Epithelial cell of esophagus (primary cell): ENCODE measurements at regions not wholly inside any gene's neighbourhood (a gene's known extent, or its start where the extent isn't known, plus 50 kb on each side); places are given as distances from the start of the nearest gene placed in this dataset.

Experiments used
- DNase-seq: peaks from one replicate; pipeline ENCODE4 v3.0.0; 2010; ENCODE audit warnings: low read depth
- H3K4me3 ChIP-seq: 2 replicates; pipeline ENCODE4 v1.5.1; 2011; ENCODE audit warnings: mild to moderate bottlenecking, low read length, control low read depth
- CTCF ChIP-seq: IDR thresholded peaks from 2 replicates; pipeline ENCODE4 v1.5.1; 2011; ENCODE audit warnings: low read depth, mild to moderate bottlenecking, low read length, control low read depth, inconsistent platforms; ENCODE audit not compliant: insufficient read depth; ENCODE audit errors: missing control alignments

DNA sequence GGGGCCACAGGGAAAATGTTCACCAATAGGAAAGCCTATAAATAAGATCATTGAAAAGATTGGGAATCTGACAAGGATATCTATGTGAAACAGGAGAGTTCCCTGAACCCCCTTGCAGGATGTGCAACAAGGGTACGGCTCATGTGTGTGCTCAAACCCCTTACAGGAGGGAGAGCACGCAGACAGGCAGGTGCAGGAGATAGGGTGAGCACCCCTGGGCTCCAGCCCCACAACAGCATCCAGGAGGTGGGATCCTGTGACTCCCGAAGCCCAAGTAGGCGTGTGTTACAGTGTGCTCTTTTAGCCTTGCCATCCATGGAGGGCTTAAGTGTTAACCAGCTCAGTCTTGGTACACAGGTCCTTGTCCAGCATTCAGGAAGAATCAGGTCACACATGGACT, 204.2 kb downstream of the BMP7 start:
- DNase-seq: no peak
- TF ChIP-seq CTCF: no peak
- H3K4me3 ChIP-seq: no peak overlapping the region

DNA sequence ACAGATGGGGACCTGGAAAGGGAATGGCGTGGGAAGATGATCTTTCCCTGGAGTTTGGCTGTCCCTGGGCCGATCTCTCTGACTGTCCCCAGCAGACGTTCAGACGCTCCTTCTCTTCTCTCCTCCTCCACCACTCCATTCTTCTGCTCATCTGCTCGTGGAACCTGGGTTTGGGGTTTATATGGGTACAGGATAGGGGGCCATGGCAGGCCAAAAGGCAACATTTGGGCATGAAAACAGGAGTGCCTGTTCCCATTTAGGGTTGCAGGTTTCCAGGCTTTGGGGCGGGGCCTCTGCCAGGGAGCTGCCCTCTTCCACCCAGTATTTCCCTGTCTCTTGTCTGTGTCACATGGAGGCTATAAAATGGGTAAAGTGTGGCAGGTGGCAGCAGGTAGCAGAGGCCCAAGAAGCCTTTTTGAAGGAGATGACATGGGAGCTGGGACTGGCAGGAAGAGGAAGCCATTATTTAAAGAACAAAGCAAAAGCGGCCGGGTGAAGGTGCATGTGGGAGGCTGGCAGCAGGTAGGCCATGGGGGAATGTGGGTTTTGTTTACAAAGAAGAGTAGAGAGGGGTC, 203.7 kb downstream of the BMP7 start:
- TF ChIP-seq CTCF: no peak
- DNase-seq: no peak
- H3K4me3 ChIP-seq: no peak overlapping the region

DNA sequence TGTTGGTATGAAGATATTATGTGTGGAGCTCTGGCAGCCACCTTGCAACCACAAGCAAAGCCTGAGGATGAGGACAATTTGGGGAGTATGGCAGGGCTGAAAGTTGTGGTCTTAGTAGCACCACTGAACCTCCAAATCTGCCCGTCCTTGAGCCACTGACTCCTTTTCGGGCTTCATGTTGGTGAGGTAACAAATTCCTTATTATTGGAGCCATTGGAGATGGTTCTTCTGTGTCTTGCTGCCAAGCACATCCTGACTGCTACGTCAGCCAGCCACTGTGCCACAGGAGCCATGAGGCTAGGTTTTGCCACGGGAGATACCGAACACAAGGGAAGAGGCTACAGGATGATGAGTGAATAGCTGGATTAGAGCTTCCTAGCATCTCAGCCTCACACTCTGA, 201.6 kb downstream of the BMP7 start:
- no peak for TF ChIP-seq CTCF
- DNase-seq: no peak
- no peak overlapping the region for H3K4me3 ChIP-seq

DNA sequence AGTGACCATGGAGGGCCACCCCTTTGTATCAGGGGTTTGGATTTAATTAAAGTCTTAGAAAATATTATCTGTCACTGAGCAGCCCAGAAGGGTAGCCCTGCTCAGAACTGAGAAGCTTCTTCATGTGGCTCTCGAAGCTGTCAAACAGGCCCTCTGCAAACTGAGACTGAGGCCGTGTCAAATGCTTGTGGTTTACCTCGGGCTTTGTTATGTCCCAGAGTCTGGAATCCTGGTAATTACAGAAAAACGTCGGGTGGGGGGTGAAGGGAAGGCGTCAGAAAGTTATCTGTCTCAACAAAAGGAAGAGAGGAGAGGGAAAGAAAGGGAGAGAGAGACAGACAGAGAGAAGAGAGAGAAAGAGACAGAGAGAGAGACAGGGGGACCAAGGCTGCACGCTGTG, 200.8 kb downstream of the BMP7 start:
- DNase-seq: no peak
- H3K4me3 ChIP-seq: no peak overlapping the region
- TF ChIP-seq CTCF: no peak

GRCh38 chr20:57066126-57066900, 200.1 kb downstream of the BMP7 start:
- no peak for TF ChIP-seq CTCF
- no peak for DNase-seq
- H3K4me3 ChIP-seq: no peak overlapping the region

- no peak for DNase-seq
- no peak for TF ChIP-seq CTCF
- H3K4me3 ChIP-seq: no peak overlapping the region
Measured at GRCh38 chr20:57069442-57069841, 197.0 kb downstream of the BMP7 start.

DNA sequence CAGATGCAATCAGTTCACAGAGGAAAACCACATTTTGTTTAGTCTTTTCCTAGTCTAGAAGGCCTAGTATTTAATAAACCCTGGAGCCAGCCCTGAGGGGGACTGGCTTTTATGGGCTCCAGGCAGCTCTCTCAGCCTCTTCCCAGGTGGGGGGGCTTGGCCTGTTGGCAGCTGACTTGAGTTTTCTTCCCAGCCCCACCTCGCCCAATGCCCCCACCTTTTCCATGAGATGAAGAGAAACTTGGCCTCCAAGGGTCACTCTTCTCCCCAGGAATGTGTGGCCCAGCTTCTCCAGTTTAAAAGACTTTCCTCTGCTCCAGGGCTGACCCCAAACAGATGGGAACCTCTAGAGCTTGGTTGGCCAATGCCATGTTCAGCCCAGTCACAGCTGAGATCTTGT, 196.1 kb downstream of the BMP7 start:
- TF ChIP-seq CTCF: no peak
- H3K4me3 ChIP-seq: no peak overlapping the region
- DNase-seq: no peak
